ENCODE measurements at regions not wholly inside any gene's neighbourhood (a gene's known extent, or its start where the extent isn't known, plus 50 kb on each side); places are given as distances from the start of the nearest gene placed in this dataset.

GRCh38 chr4:45331802-45332201 lies 605.4 kb upstream of the GNPDA2 start:
- H3K27me3 ChIP-seq (ENCODE audit: control insufficient read depth, insufficient read depth, low read length, poor library complexity, severe bottlenecking), result no peaks in the 10 kb centered on the region
- no peaks in the 10 kb centered on the region for H3K36me3 ChIP-seq (ENCODE audit: control insufficient read depth, insufficient read depth, low read length)
- 37 to 72% methylated on average over 2 to 5 of the region's 5 CpGs for WGBS, 2 experiments (ENCODE audit: insufficient coverage in 1 of 2, insufficient read length in 1 of 2)
- Mint-ChIP-seq H3K27ac (no peak overlapping the region), H3K36me3 (ENCODE audit: low read depth) (no peaks in the 10 kb centered on the region), H3K27me3 (ENCODE audit: insufficient read depth) (no peaks in the 10 kb centered on the region), H3K4me3 (no peak overlapping the region), H3K4me1 (peaks cover 16% of the 10 kb centered on the region), H3K9me3 (no peaks in the 10 kb centered on the region)
- H3K9ac ChIP-seq (ENCODE audit: extremely low read depth, low read length, poor library complexity, severe bottlenecking), result no peak overlapping the region
- no peak for DNase-seq
- H3K9me3 ChIP-seq (ENCODE audit: control insufficient read depth, low read length), result no peaks in the 10 kb centered on the region
- no peaks in the 10 kb centered on the region for H3K4me1 ChIP-seq (ENCODE audit: control insufficient read depth, insufficient read depth, low read length)
- TF ChIP-seq CTCF (conservative IDR thresholded peaks at IDR 0.05), result no peak
- H3K4me3 ChIP-seq (ENCODE audit: low read length), result no peak overlapping the region
- H3K27ac ChIP-seq (ENCODE audit: low read depth, low read length), result no peak overlapping the region

- no peaks in the 10 kb centered on the region for H3K27me3 ChIP-seq (ENCODE audit: control insufficient read depth, insufficient read depth, low read length, poor library complexity, severe bottlenecking)
- no peaks in the 10 kb centered on the region for H3K9me3 Mint-ChIP-seq
- no peak for TF ChIP-seq CTCF (conservative IDR thresholded peaks at IDR 0.05)
- H3K9ac ChIP-seq (ENCODE audit: extremely low read depth, low read length, poor library complexity, severe bottlenecking), result no peak overlapping the region
- DNase-seq, result no peak
- H3K27ac Mint-ChIP-seq, result no peak overlapping the region
- no peaks in the 10 kb centered on the region for H3K36me3 Mint-ChIP-seq (ENCODE audit: low read depth)
- no peak overlapping the region for H3K27ac ChIP-seq (ENCODE audit: low read depth, low read length)
- H3K4me1 Mint-ChIP-seq, result peaks cover 18% of the 10 kb centered on the region
- H3K27me3 Mint-ChIP-seq (ENCODE audit: insufficient read depth), result no peaks in the 10 kb centered on the region
- no peaks in the 10 kb centered on the region for H3K4me1 ChIP-seq (ENCODE audit: control insufficient read depth, insufficient read depth, low read length)
- H3K4me3 ChIP-seq (ENCODE audit: low read length), result no peak overlapping the region
- no peaks in the 10 kb centered on the region for H3K36me3 ChIP-seq (ENCODE audit: control insufficient read depth, insufficient read depth, low read length)
- H3K4me3 Mint-ChIP-seq, result no peak overlapping the region
- no peaks in the 10 kb centered on the region for H3K9me3 ChIP-seq (ENCODE audit: control insufficient read depth, low read length)
Measured at GRCh38 chr4:45327544-45327943, 601.2 kb upstream of the GNPDA2 start.

GRCh38 chr4:45324455-45325417 lies 598.4 kb upstream of the GNPDA2 start:
- H3K9ac ChIP-seq (ENCODE audit: extremely low read depth, low read length, poor library complexity, severe bottlenecking), result no peak overlapping the region
- Mint-ChIP-seq H3K9me3 (no peaks in the 10 kb centered on the region), H3K27ac (no peak overlapping the region), H3K27me3 (ENCODE audit: insufficient read depth) (no peaks in the 10 kb centered on the region), H3K4me1 (peaks cover 4% of the 10 kb centered on the region), H3K36me3 (ENCODE audit: low read depth) (no peaks in the 10 kb centered on the region), H3K4me3 (no peak overlapping the region)
- no peak for TF ChIP-seq CTCF (conservative IDR thresholded peaks at IDR 0.05)
- no peaks in the 10 kb centered on the region for H3K27me3 ChIP-seq (ENCODE audit: control insufficient read depth, insufficient read depth, low read length, poor library complexity, severe bottlenecking)
- no peak overlapping the region for H3K4me3 ChIP-seq (ENCODE audit: low read length)
- DNase-seq, result no peak
- H3K4me1 ChIP-seq (ENCODE audit: control insufficient read depth, insufficient read depth, low read length), result no peaks in the 10 kb centered on the region
- H3K9me3 ChIP-seq (ENCODE audit: control insufficient read depth, low read length), result no peaks in the 10 kb centered on the region
- no peaks in the 10 kb centered on the region for H3K36me3 ChIP-seq (ENCODE audit: control insufficient read depth, insufficient read depth, low read length)
- H3K27ac ChIP-seq (ENCODE audit: low read depth, low read length), result no peak overlapping the region
- 88 to 92% methylated on average over 3 to 6 of the region's 6 CpGs for WGBS, 2 experiments (ENCODE audit: insufficient coverage in 1 of 2, insufficient read length in 1 of 2)

Data from endodermal cell (in vitro differentiated cells).